ENCODE measurements at regions not wholly inside any gene's neighbourhood (a gene's known extent, or its start where the extent isn't known, plus 50 kb on each side); places are given as distances from the start of the nearest gene placed in this dataset.
"Not testable (repeated sequence)": the region's sequence is repeated elsewhere in the genome, so short reads cannot be mapped to it uniquely, and the experiment has no call there.

DNA sequence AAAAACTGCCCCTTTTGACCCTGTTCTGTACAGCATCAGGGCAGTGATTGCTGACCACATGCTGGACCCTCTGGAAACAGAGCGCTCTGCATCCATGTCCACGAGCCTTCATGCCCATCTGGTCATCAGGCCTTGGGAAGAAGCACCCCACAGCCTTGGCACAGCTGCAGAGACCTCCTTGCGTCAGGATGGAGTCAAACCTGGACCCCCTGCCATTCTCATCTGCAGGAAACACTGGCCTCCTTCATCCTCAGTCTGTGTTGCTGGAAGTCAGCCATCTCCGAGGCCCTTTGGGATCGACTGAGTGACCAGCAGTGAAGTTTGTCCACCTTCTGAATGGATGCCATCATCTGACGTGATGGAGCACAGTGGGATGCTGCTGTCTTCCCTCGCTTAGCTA is 2138.3 kb upstream of the DEFB115 start:
- H3K4me2 ChIP-seq (ENCODE audit: low read length) = no peak overlapping the region
- no peak overlapping the region for H3K9ac ChIP-seq (ENCODE audit: low read length)
- no peaks in the 10 kb centered on the region for H3F3A ChIP-seq (ENCODE audit: low read length, unreplicated experiment)
- no peak overlapping the region for H2AFZ ChIP-seq (ENCODE audit: low read length)
- no peaks in the 10 kb centered on the region for H3K36me3 ChIP-seq (ENCODE audit: low read depth, low read length)
- TF ChIP-seq EZH2phosphoT487 (IDR thresholded peaks at IDR 0.05; ENCODE audit: borderline replicate concordance, low read length) = no peak
- no peak for TF ChIP-seq EZH2 (IDR thresholded peaks at IDR 0.05; ENCODE audit: low read length, unreplicated experiment)
- TF ChIP-seq, protein P1, sequence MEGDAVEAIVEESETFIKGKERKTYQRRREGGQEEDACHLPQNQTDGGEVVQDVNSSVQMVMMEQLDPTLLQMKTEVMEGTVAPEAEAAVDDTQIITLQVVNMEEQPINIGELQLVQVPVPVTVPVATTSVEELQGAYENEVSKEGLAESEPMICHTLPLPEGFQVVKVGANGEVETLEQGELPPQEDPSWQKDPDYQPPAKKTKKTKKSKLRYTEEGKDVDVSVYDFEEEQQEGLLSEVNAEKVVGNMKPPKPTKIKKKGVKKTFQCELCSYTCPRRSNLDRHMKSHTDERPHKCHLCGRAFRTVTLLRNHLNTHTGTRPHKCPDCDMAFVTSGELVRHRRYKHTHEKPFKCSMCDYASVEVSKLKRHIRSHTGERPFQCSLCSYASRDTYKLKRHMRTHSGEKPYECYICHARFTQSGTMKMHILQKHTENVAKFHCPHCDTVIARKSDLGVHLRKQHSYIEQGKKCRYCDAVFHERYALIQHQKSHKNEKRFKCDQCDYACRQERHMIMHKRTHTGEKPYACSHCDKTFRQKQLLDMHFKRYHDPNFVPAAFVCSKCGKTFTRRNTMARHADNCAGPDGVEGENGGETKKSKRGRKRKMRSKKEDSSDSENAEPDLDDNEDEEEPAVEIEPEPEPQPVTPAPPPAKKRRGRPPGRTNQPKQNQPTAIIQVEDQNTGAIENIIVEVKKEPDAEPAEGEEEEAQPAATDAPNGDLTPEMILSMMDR (conservative IDR thresholded peaks at IDR 0.05; ENCODE audit: low read depth, low read length) = no peak
- no peak overlapping the region for H3K27ac ChIP-seq (ENCODE audit: low read length)
- DNase-seq (no peak), ATAC-seq (no peak)
- intact Hi-C loops (cut with micrococcal nuclease) = no loop called here
- CTCF ChIA-PET = no interaction called here
- no peaks in the 10 kb centered on the region for H3K27me3 ChIP-seq (ENCODE audit: low read length)
- peaks cover 16% of the 10 kb centered on the region; the same call in 1 of the 2 replicates for H3K9me3 ChIP-seq (ENCODE audit: low read length)
- H3K9me2 ChIP-seq (replicated peaks; ENCODE audit: low read length) = no peaks in the 10 kb centered on the region
- no TSS peak for BruUV-seq (replicated peaks)
- H3K79me2 ChIP-seq (ENCODE audit: low read length) = no peaks in the 10 kb centered on the region
- H3K4me1 ChIP-seq (ENCODE audit: insufficient read depth, low read length) = no peaks in the 10 kb centered on the region
- POLR2A ChIA-PET (ENCODE audit: unreplicated experiment) = no interaction called here
- no peaks in the 10 kb centered on the region for H4K20me1 ChIP-seq (ENCODE audit: low read length)
- no peak overlapping the region for H3K4me3 ChIP-seq (ENCODE audit: low read length)

DNA sequence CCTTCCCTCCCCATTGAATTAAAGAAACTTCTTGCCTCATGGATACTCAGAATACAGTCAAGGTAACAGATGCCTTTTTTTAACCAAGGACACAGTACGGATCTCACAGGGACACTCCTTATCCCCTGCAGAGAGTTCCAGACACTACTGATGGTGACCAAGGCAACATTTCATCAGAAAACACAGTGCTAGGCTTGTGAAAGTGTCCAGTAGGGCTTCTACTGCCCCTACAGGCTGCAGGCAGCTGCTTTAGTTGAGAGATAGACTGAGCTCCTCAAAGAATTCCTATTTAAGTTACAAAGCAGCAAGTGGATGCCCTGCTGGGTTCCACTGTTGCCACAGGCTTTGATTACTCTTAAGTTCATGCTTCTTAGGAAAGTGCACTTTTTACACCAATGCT is 2137.8 kb upstream of the DEFB115 start:
- H3K4me2 ChIP-seq (ENCODE audit: low read length); ATAC-seq; DNase-seq; H3K36me3 ChIP-seq (ENCODE audit: low read depth, low read length); H3K27ac ChIP-seq (ENCODE audit: low read length); H3K79me2 ChIP-seq (ENCODE audit: low read length); H4K20me1 ChIP-seq (ENCODE audit: low read length); CTCF ChIA-PET; H3K4me3 ChIP-seq (ENCODE audit: low read length); H3K27me3 ChIP-seq (ENCODE audit: low read length); H2AFZ ChIP-seq (ENCODE audit: low read length); BruUV-seq (replicated peaks); H3K9me2 ChIP-seq (replicated peaks; ENCODE audit: low read length); H3K9ac ChIP-seq (ENCODE audit: low read length); H3K4me1 ChIP-seq (ENCODE audit: insufficient read depth, low read length); POLR2A ChIA-PET (ENCODE audit: unreplicated experiment); intact Hi-C loops (cut with micrococcal nuclease); H3F3A ChIP-seq (ENCODE audit: low read length, unreplicated experiment): not testable (repeated sequence)
- peaks cover 16% of the 10 kb centered on the region; the same call in 1 of the 2 replicates for H3K9me3 ChIP-seq (ENCODE audit: low read length)

GRCh38 chr20:29120088-29120487 is 2137.4 kb upstream of the DEFB115 start:
- POLR2A ChIA-PET (ENCODE audit: unreplicated experiment); DNase-seq; H3K27me3 ChIP-seq (ENCODE audit: low read length); intact Hi-C loops (cut with micrococcal nuclease); H3K9ac ChIP-seq (ENCODE audit: low read length); H3K27ac ChIP-seq (ENCODE audit: low read length); H3K4me3 ChIP-seq (ENCODE audit: low read length); H3K79me2 ChIP-seq (ENCODE audit: low read length); CTCF ChIA-PET; ATAC-seq; H3K36me3 ChIP-seq (ENCODE audit: low read depth, low read length); H4K20me1 ChIP-seq (ENCODE audit: low read length); BruUV-seq (replicated peaks); H2AFZ ChIP-seq (ENCODE audit: low read length); H3K9me2 ChIP-seq (replicated peaks; ENCODE audit: low read length); H3K4me1 ChIP-seq (ENCODE audit: insufficient read depth, low read length); H3F3A ChIP-seq (ENCODE audit: low read length, unreplicated experiment); H3K4me2 ChIP-seq (ENCODE audit: low read length): not testable (repeated sequence)
- H3K9me3 ChIP-seq (ENCODE audit: low read length) = peaks cover 16% of the 10 kb centered on the region; the same call in 1 of the 2 replicates

DNA sequence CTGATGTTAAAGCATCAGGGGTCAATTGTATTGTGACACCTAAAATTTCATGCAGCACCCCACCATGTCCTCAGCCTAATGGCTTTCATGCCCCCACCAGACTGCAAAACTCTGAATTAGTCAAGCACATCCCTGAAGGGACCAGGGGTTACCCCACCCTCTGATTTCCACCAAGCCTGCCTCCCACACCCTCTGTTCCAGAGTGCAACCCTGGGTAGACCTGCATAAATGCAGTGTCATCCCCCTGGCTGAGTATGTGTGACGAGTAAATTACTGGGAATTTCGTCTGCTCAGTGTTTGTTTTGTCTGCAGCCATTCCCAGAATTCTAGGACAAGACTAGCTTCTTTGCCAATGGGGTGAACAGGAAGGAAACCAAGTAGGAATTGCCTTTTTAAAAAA is 2136.9 kb upstream of the DEFB115 start:
- H3K4me1 ChIP-seq (ENCODE audit: insufficient read depth, low read length); POLR2A ChIA-PET (ENCODE audit: unreplicated experiment); CTCF ChIA-PET; H3F3A ChIP-seq (ENCODE audit: low read length, unreplicated experiment); H3K79me2 ChIP-seq (ENCODE audit: low read length); DNase-seq; H3K4me2 ChIP-seq (ENCODE audit: low read length); H3K9ac ChIP-seq (ENCODE audit: low read length); H3K27ac ChIP-seq (ENCODE audit: low read length); H3K9me2 ChIP-seq (replicated peaks; ENCODE audit: low read length); H3K27me3 ChIP-seq (ENCODE audit: low read length); H4K20me1 ChIP-seq (ENCODE audit: low read length); H3K4me3 ChIP-seq (ENCODE audit: low read length); H2AFZ ChIP-seq (ENCODE audit: low read length); H3K36me3 ChIP-seq (ENCODE audit: low read depth, low read length); intact Hi-C loops (cut with micrococcal nuclease); ATAC-seq; BruUV-seq (replicated peaks): not testable (repeated sequence)
- peaks cover 16% of the 10 kb centered on the region; the same call in 1 of the 2 replicates for H3K9me3 ChIP-seq (ENCODE audit: low read length)

DNA sequence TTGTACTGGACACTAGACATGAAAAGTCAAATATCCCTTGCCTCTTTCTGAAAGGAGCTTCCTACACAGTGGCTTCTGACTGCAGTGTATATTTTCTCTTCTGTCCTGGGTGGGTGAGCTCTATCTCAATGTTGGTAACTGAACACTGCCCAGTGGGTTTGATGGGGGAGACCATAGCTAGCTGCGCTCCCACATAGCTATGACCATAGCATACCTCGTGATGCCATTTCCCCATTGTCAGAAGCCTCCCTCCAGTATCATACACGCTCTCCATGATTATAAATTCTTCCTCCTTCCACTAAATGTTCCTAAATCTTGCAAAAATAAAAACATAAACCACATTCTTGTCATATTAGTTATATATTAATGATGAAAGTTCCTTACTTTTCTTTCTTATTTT is 2134.7 kb upstream of the DEFB115 start:
- H3K4me3 ChIP-seq (ENCODE audit: low read length); H3K9me2 ChIP-seq (replicated peaks; ENCODE audit: low read length); BruUV-seq (replicated peaks); H3K27ac ChIP-seq (ENCODE audit: low read length); H3F3A ChIP-seq (ENCODE audit: low read length, unreplicated experiment); H3K4me2 ChIP-seq (ENCODE audit: low read length); H3K9ac ChIP-seq (ENCODE audit: low read length); H3K36me3 ChIP-seq (ENCODE audit: low read depth, low read length); ATAC-seq; H2AFZ ChIP-seq (ENCODE audit: low read length); H4K20me1 ChIP-seq (ENCODE audit: low read length); H3K79me2 ChIP-seq (ENCODE audit: low read length); POLR2A ChIA-PET (ENCODE audit: unreplicated experiment); H3K4me1 ChIP-seq (ENCODE audit: insufficient read depth, low read length); DNase-seq; H3K27me3 ChIP-seq (ENCODE audit: low read length); CTCF ChIA-PET; intact Hi-C loops (cut with micrococcal nuclease): not testable (repeated sequence)
- peaks cover 16% of the 10 kb centered on the region; the same call in 1 of the 2 replicates for H3K9me3 ChIP-seq (ENCODE audit: low read length)
